ENCODE measurements at regions not wholly inside any gene's neighbourhood (a gene's known extent, or its start where the extent isn't known, plus 50 kb on each side); places are given as distances from the start of the nearest gene placed in this dataset.

GRCh38 chr3:94869059-94869547 is 806.2 kb downstream of the NSUN3 start:
- DNase-seq (ENCODE audit: low read depth) = no peak
- in situ Hi-C loops (cut with HindIII; ENCODE audit: low sequenced_read_pairs) = no loop called here
- no peak overlapping the region for H3K4me3 ChIP-seq (ENCODE audit: low read depth, low read length)
- no peak for TF ChIP-seq CTCF (IDR thresholded peaks at IDR 0.05; ENCODE audit: low read depth, low read length, missing control alignments)

- no peak overlapping the region for H3K4me3 ChIP-seq (ENCODE audit: low read depth, low read length)
- no peak for TF ChIP-seq CTCF (IDR thresholded peaks at IDR 0.05; ENCODE audit: low read depth, low read length, missing control alignments)
- in situ Hi-C loops (cut with HindIII; ENCODE audit: low sequenced_read_pairs) = no loop called here
- no peak for DNase-seq (ENCODE audit: low read depth)
These were observed 810.9 kb downstream of the NSUN3 start for GRCh38 chr3:94873751-94874150.

- DNase-seq (ENCODE audit: low read depth) = no peak
- in situ Hi-C loops (cut with HindIII; ENCODE audit: low sequenced_read_pairs) = no loop called here
- no peak for TF ChIP-seq CTCF (IDR thresholded peaks at IDR 0.05; ENCODE audit: low read depth, low read length, missing control alignments)
- no peak overlapping the region for H3K4me3 ChIP-seq (ENCODE audit: low read depth, low read length)
These were observed 812.3 kb downstream of the NSUN3 start for GRCh38 chr3:94875149-94875548.

- no peak for TF ChIP-seq CTCF (IDR thresholded peaks at IDR 0.05; ENCODE audit: low read depth, low read length, missing control alignments)
- no peak overlapping the region for H3K4me3 ChIP-seq (ENCODE audit: low read depth, low read length)
- DNase-seq (ENCODE audit: low read depth) = no peak
- in situ Hi-C loops (cut with HindIII; ENCODE audit: low sequenced_read_pairs) = no loop called here
These were observed 824.2 kb downstream of the NSUN3 start for GRCh38 chr3:94887065-94887464.

GRCh38 chr3:94896994-94897393 is 834.1 kb downstream of the NSUN3 start:
- in situ Hi-C loops (cut with HindIII; ENCODE audit: low sequenced_read_pairs) = no loop called here
- DNase-seq (ENCODE audit: low read depth) = no peak
- H3K4me3 ChIP-seq (ENCODE audit: low read depth, low read length) = no peak overlapping the region
- no peak for TF ChIP-seq CTCF (IDR thresholded peaks at IDR 0.05; ENCODE audit: low read depth, low read length, missing control alignments)

- in situ Hi-C loops (cut with HindIII; ENCODE audit: low sequenced_read_pairs) = no loop called here
- TF ChIP-seq CTCF (IDR thresholded peaks at IDR 0.05; ENCODE audit: low read depth, low read length, missing control alignments) = no peak
- H3K4me3 ChIP-seq (ENCODE audit: low read depth, low read length) = no peak overlapping the region
- no peak for DNase-seq (ENCODE audit: low read depth)
These were observed 841.4 kb downstream of the NSUN3 start for GRCh38 chr3:94904156-94904674.

Measured in astrocyte of the cerebellum (primary cell).